Adipocyte (in vitro differentiated cells): ENCODE measurements at regions not wholly inside any gene's neighbourhood (a gene's known extent, or its start where the extent isn't known, plus 50 kb on each side); places are given as distances from the start of the nearest gene placed in this dataset.

ENCODE experiments used
- DNase-seq: peaks from one replicate; pipeline ENCODE4 v3.0.0-alpha.2; 2015; ENCODE audit warnings: low read depth
- H3K27me3 ChIP-seq: replicated peaks from 2 replicates; pipeline ENCODE4 v1.7.0; 2013; ENCODE audit warnings: mild to moderate bottlenecking, low read length, moderate library complexity; ENCODE audit not compliant: control insufficient read depth, insufficient read depth
- H3K36me3 ChIP-seq: 2 replicates; pipeline ENCODE4 v1.7.0; 2013; ENCODE audit warnings: low read length, mild to moderate bottlenecking, moderate library complexity; ENCODE audit not compliant: control insufficient read depth, insufficient read depth, severe bottlenecking
- H3K4me1 ChIP-seq: 2 replicates; pipeline ENCODE4 v1.7.0; 2013; ENCODE audit warnings: mild to moderate bottlenecking, low read length, moderate library complexity; ENCODE audit not compliant: control insufficient read depth, insufficient read depth
- H3K4me3 ChIP-seq: 2 replicates; pipeline ENCODE4 v1.7.0; 2013; ENCODE audit warnings: mild to moderate bottlenecking, low read length, moderate library complexity
- H3K9ac ChIP-seq: 2 replicates; pipeline ENCODE4 v1.7.0; 2013; ENCODE audit warnings: mild to moderate bottlenecking, low read length, moderate library complexity
- H3K9me3 ChIP-seq: 2 replicates; pipeline ENCODE4 v1.7.0; 2013; ENCODE audit warnings: mild to moderate bottlenecking, low read length, moderate library complexity; ENCODE audit not compliant: control insufficient read depth

- H3K4me1 ChIP-seq, result no peaks in the 10 kb centered on the region
- DNase-seq, result no peak
- no peaks in the 10 kb centered on the region for H3K36me3 ChIP-seq
- H3K27me3 ChIP-seq, result no peaks in the 10 kb centered on the region
- H3K9ac ChIP-seq, result no peak overlapping the region
- H3K4me3 ChIP-seq, result no peak overlapping the region
- H3K9me3 ChIP-seq, result no peaks in the 10 kb centered on the region
These were observed 552.4 kb upstream of the MEF2C start for GRCh38 chr5:89435347-89435746.

GRCh38 chr5:89428624-89429023 lies 545.6 kb upstream of the MEF2C start:
- Histone ChIP-seq H3K9me3 (peaks cover 5% of the 10 kb centered on the region), H3K36me3 (no peaks in the 10 kb centered on the region)

GRCh38 chr5:89425062-89425461 lies 542.1 kb upstream of the MEF2C start:
- no peak for DNase-seq
- no peaks in the 10 kb centered on the region for H3K27me3 ChIP-seq

More at GRCh38 chr5:89428624-89429023, 545.6 kb upstream of the MEF2C start:
- no peak overlapping the region for H3K9ac ChIP-seq
- H3K27me3 ChIP-seq, result no peaks in the 10 kb centered on the region
- no peak overlapping the region for H3K4me3 ChIP-seq
- DNase-seq, result no peak
- no peaks in the 10 kb centered on the region for H3K4me1 ChIP-seq

GRCh38 chr5:89421035-89421434 lies 538.1 kb upstream of the MEF2C start:
- H3K9ac ChIP-seq, result no peak overlapping the region
- H3K4me1 ChIP-seq, result peaks cover 7% of the 10 kb centered on the region
- no peaks in the 10 kb centered on the region for H3K27me3 ChIP-seq
- DNase-seq, result peak; percentile 22
- no peaks in the 10 kb centered on the region for H3K36me3 ChIP-seq
- peaks cover 5% of the 10 kb centered on the region for H3K9me3 ChIP-seq
- no peak overlapping the region for H3K4me3 ChIP-seq

More at GRCh38 chr5:89425062-89425461, 542.1 kb upstream of the MEF2C start:
- no peak overlapping the region for H3K9ac ChIP-seq
- no peak overlapping the region for H3K4me3 ChIP-seq
- H3K9me3 ChIP-seq, result peaks cover 5% of the 10 kb centered on the region
- H3K36me3 ChIP-seq, result no peaks in the 10 kb centered on the region
- H3K4me1 ChIP-seq, result peaks cover 7% of the 10 kb centered on the region

- H3K4me1 ChIP-seq, result peaks cover 7% of the 10 kb centered on the region
- H3K36me3 ChIP-seq, result no peaks in the 10 kb centered on the region
- no peaks in the 10 kb centered on the region for H3K9me3 ChIP-seq
- DNase-seq, result no peak
- no peak overlapping the region for H3K4me3 ChIP-seq
- H3K27me3 ChIP-seq, result no peaks in the 10 kb centered on the region
- H3K9ac ChIP-seq, result no peak overlapping the region
These were observed 535.6 kb upstream of the MEF2C start for GRCh38 chr5:89418407-89419085.

GRCh38 chr5:89417990-89418389 lies 535.0 kb upstream of the MEF2C start:
- Histone ChIP-seq H3K9me3 (no peaks in the 10 kb centered on the region), H3K27me3 (no peaks in the 10 kb centered on the region), H3K4me3 (no peak overlapping the region), H3K9ac (no peak overlapping the region), H3K36me3 (no peaks in the 10 kb centered on the region), H3K4me1 (peaks cover 7% of the 10 kb centered on the region)
- DNase-seq, result no peak

- Histone ChIP-seq H3K4me1 (peaks cover 7% of the 10 kb centered on the region), H3K9ac (no peak overlapping the region), H3K27me3 (no peaks in the 10 kb centered on the region), H3K9me3 (no peaks in the 10 kb centered on the region), H3K4me3 (no peak overlapping the region), H3K36me3 (no peaks in the 10 kb centered on the region)
- DNase-seq, result no peak
These were observed 534.5 kb upstream of the MEF2C start for GRCh38 chr5:89417515-89417914.

- H3K4me1 ChIP-seq, result no peaks in the 10 kb centered on the region
- H3K9ac ChIP-seq, result no peak overlapping the region
- H3K9me3 ChIP-seq, result no peaks in the 10 kb centered on the region
- DNase-seq, result no peak
- no peaks in the 10 kb centered on the region for H3K27me3 ChIP-seq
- H3K36me3 ChIP-seq, result no peaks in the 10 kb centered on the region
- no peak overlapping the region for H3K4me3 ChIP-seq
These were observed 528.9 kb upstream of the MEF2C start for GRCh38 chr5:89411891-89412290.

- Histone ChIP-seq H3K36me3 (no peaks in the 10 kb centered on the region), H3K4me3 (no peak overlapping the region), H3K9ac (no peak overlapping the region), H3K4me1 (no peaks in the 10 kb centered on the region), H3K27me3 (no peaks in the 10 kb centered on the region), H3K9me3 (no peaks in the 10 kb centered on the region)
- no peak for DNase-seq
These were observed 524.1 kb upstream of the MEF2C start for GRCh38 chr5:89407054-89407453.

GRCh38 chr5:89401659-89402058 lies 518.7 kb upstream of the MEF2C start:
- Histone ChIP-seq H3K36me3 (no peaks in the 10 kb centered on the region), H3K9me3 (no peaks in the 10 kb centered on the region), H3K4me1 (peaks cover 8% of the 10 kb centered on the region), H3K9ac (no peak overlapping the region), H3K4me3 (no peak overlapping the region), H3K27me3 (no peaks in the 10 kb centered on the region)
- DNase-seq, result no peak

GRCh38 chr5:89401012-89401411 lies 518.0 kb upstream of the MEF2C start:
- Histone ChIP-seq H3K4me3 (no peak overlapping the region), H3K36me3 (no peaks in the 10 kb centered on the region)

GRCh38 chr5:89399548-89399947 lies 516.6 kb upstream of the MEF2C start:
- Histone ChIP-seq H3K4me1 (peaks cover 16% of the 10 kb centered on the region), H3K36me3 (no peaks in the 10 kb centered on the region), H3K27me3 (no peaks in the 10 kb centered on the region), H3K9ac (no peak overlapping the region), H3K4me3 (no peak overlapping the region), H3K9me3 (no peaks in the 10 kb centered on the region)
- DNase-seq, result no peak

More at GRCh38 chr5:89401012-89401411, 518.0 kb upstream of the MEF2C start:
- Histone ChIP-seq H3K4me1 (peaks cover 14% of the 10 kb centered on the region), H3K27me3 (no peaks in the 10 kb centered on the region), H3K9ac (no peak overlapping the region), H3K9me3 (no peaks in the 10 kb centered on the region)
- no peak for DNase-seq
